ENCODE measurements at regions not wholly inside any gene's neighbourhood (a gene's known extent, or its start where the extent isn't known, plus 50 kb on each side); places are given as distances from the start of the nearest gene placed in this dataset.

- intact Hi-C loops (cut with DNase I; ENCODE audit: low total_unique reads): no loop called here
- no peaks in the 10 kb centered on the region for H3K27me3 ChIP-seq
- no peaks in the 10 kb centered on the region for H3K36me3 ChIP-seq
- no peak overlapping the region for H3K27ac ChIP-seq
- in situ Hi-C loops (cut with MboI; ENCODE audit: low pct_ligation_motif_present in 1 of 4, low pct_unique_long_range_greater_than_20kb in 1 of 4, low sequenced_read_pairs in 3 of 4): loop anchor here in 2 of 4 donors (25.0 kb wide), 1 partner anchor 453 kb away; no protein-coding TSS in a partner anchor
- H3K4me1 ChIP-seq: no peaks in the 10 kb centered on the region
- TF ChIP-seq CTCF (IDR thresholded peaks at IDR 0.05): no peak
- TF ChIP-seq EP300 (IDR thresholded peaks at IDR 0.05; ENCODE audit: low read depth): no peak
- no peaks in the 10 kb centered on the region for H3K9me3 ChIP-seq
- DNase-seq: no peak
- 80 to 100% methylated on average over 1 of the region's 1 CpG for WGBS, 2 donors (ENCODE audit: low coverage in 1 of 2)
- H3K4me3 ChIP-seq: no peak overlapping the region
Measured at GRCh38 chr15:81940467-81941451, 105.1 kb downstream of the MEX3B start.

DNA sequence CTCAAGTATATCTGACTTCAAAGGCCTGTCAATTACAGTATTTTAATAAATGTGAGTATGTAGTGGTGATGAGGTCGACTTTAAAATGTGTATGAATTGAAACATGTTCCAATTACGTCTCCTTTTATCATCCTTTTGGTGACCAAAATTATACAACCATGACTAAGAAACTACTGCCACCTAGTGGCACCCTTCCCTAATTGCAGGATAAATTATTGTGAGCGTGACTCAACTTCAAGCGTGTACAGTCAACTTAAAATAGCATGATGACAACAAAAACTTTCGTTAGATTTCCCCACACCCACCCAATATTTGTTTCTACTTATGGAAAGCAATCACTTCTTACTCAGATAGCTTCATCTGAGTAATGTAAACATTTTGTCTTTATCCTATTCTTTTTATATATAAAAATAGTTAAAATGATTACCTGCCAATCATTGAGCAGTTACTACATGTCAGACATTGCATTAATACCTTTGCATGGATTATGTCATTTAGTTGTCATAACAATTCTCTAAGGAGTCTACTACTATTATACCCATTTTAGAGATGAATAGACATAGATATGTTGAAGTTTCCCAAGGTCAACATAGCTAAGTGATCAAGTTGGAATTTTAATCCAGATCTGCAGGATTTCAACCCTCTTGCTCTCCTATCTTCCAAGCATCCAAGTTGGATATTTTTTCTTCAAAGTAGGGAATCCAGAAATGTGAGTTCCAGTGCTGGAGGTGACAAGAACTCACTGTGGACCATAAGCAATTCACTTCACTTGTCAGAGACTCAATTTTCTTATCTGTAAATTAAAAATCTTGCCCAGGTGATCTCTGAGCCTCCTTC lies 106.0 kb downstream of the MEX3B start:
- in situ Hi-C loops (cut with MboI; ENCODE audit: low pct_ligation_motif_present in 1 of 4, low pct_unique_long_range_greater_than_20kb in 1 of 4, low sequenced_read_pairs in 3 of 4): loop anchor here in 2 of 4 donors (25.0 kb wide), 1 partner anchor 453 kb away; no protein-coding TSS in a partner anchor
- Histone ChIP-seq H3K4me1 (no peaks in the 10 kb centered on the region), H3K27me3 (no peaks in the 10 kb centered on the region), H3K4me3 (no peak overlapping the region), H3K9me3 (no peaks in the 10 kb centered on the region), H3K36me3 (no peaks in the 10 kb centered on the region), H3K27ac (no peak overlapping the region)
- WGBS, 2 donors (ENCODE audit: low coverage in 1 of 2): 27 to 35% methylated on average over 5 of the region's 5 CpGs
- intact Hi-C loops (cut with DNase I; ENCODE audit: low total_unique reads): no loop called here
- TF ChIP-seq EP300 (IDR thresholded peaks at IDR 0.05; ENCODE audit: low read depth): no peak
- TF ChIP-seq CTCF (IDR thresholded peaks at IDR 0.05): peak; percentile 45 to 71 (median 59)
- TF ChIP-seq POLR2A (IDR thresholded peaks at IDR 0.05): no peak
- TF ChIP-seq POLR2AphosphoS5 (IDR thresholded peaks at IDR 0.05): no peak
- no peak for DNase-seq

GRCh38 chr15:81937189-81937588 lies 108.6 kb downstream of the MEX3B start:
- Histone ChIP-seq H3K27me3 (no peaks in the 10 kb centered on the region), H3K4me3 (no peak overlapping the region), H3K4me1 (no peaks in the 10 kb centered on the region), H3K9me3 (no peaks in the 10 kb centered on the region), H3K27ac (no peak overlapping the region), H3K36me3 (no peaks in the 10 kb centered on the region)
- 38 to 51% methylated on average over 4 of the region's 4 CpGs for WGBS, 2 donors (ENCODE audit: low coverage in 1 of 2)
- in situ Hi-C loops (cut with MboI; ENCODE audit: low pct_ligation_motif_present in 1 of 4, low pct_unique_long_range_greater_than_20kb in 1 of 4, low sequenced_read_pairs in 3 of 4) (loop anchor here in 2 of 4 donors (25.0 kb wide), 1 partner anchor 450 kb away; no protein-coding TSS in a partner anchor), intact Hi-C loops (cut with DNase I; ENCODE audit: low total_unique reads) (no loop called here)
- TF ChIP-seq EP300 (IDR thresholded peaks at IDR 0.05; ENCODE audit: low read depth) (no peak), CTCF (IDR thresholded peaks at IDR 0.05) (no peak), POLR2A (IDR thresholded peaks at IDR 0.05) (no peak)
- DNase-seq: no peak

All from transverse colon (tissue), 4 donors.